Keratinocyte (primary cell): ENCODE measurements at regions not wholly inside any gene's neighbourhood (a gene's known extent, or its start where the extent isn't known, plus 50 kb on each side); places are given as distances from the start of the nearest gene placed in this dataset.
"Not testable (repeated sequence)": the region's sequence is repeated elsewhere in the genome, so short reads cannot be mapped to it uniquely, and the experiment has no call there.

Experiments used
- EZH2 ChIP-seq: IDR thresholded peaks from one replicate; pipeline ENCODE4 v1.6.1; 2012; ENCODE audit warnings: inconsistent platforms, mild to moderate bottlenecking, low read length, moderate library complexity
- TF ChIP-seq, protein P1 (sequence below), 3 experiments: IDR thresholded peaks in 1 of 3; conservative IDR thresholded peaks in 1 of 3; optimal IDR thresholded peaks in 1 of 3; 2 replicates in 2 of 3; 3 replicates in 1 of 3; pipeline versions ENCODE3 to v1.5.1; 2011; ENCODE audit warnings: low read length in 3 of 3, mild to moderate bottlenecking in 3 of 3, moderate library complexity in 2 of 3, control low read depth in 1 of 3, inconsistent platforms in 1 of 3; ENCODE audit not compliant: insufficient read depth in 2 of 3; ENCODE audit errors: extremely low read depth in 1 of 3

GRCh38 chr6:81869749-81870508, 117.4 kb upstream of the TENT5A start:
- TF ChIP-seq, protein P1, sequence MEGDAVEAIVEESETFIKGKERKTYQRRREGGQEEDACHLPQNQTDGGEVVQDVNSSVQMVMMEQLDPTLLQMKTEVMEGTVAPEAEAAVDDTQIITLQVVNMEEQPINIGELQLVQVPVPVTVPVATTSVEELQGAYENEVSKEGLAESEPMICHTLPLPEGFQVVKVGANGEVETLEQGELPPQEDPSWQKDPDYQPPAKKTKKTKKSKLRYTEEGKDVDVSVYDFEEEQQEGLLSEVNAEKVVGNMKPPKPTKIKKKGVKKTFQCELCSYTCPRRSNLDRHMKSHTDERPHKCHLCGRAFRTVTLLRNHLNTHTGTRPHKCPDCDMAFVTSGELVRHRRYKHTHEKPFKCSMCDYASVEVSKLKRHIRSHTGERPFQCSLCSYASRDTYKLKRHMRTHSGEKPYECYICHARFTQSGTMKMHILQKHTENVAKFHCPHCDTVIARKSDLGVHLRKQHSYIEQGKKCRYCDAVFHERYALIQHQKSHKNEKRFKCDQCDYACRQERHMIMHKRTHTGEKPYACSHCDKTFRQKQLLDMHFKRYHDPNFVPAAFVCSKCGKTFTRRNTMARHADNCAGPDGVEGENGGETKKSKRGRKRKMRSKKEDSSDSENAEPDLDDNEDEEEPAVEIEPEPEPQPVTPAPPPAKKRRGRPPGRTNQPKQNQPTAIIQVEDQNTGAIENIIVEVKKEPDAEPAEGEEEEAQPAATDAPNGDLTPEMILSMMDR (optimal IDR thresholded peaks at IDR 0.05 in 1 of 3, IDR thresholded peaks at IDR 0.05 in 1 of 3, conservative IDR thresholded peaks at IDR 0.05 in 1 of 3; ENCODE audit: extremely low read depth in 1 of 3, insufficient read depth in 2 of 3, low read length in 3 of 3): not testable (repeated sequence)
- not testable (repeated sequence) for TF ChIP-seq EZH2
